K562 (cell line): ENCODE measurements at regions not wholly inside any gene's neighbourhood (a gene's known extent, or its start where the extent isn't known, plus 50 kb on each side); places are given as distances from the start of the nearest gene placed in this dataset.

Source experiments
- DDX20 ChIP-seq: fragments of 450-650 bp; IDR thresholded peaks from 2 replicates; pipeline ENCODE4 v1.6.1; 2016; ENCODE audit warnings: missing genetic modification characterization, low read depth, mild to moderate bottlenecking, missing compliant biosample characterization, moderate library complexity
- FOXJ3 ChIP-seq: sonication (generic); formaldehyde crosslinking; IDR thresholded peaks from 2 replicates; pipeline ENCODE4 v1.4.0; 2020; ENCODE audit warnings: mild to moderate bottlenecking, missing genetic modification reagents
- NBN ChIP-seq: fragments of 450-650 bp; IDR thresholded peaks from 2 replicates; pipeline ENCODE4 v1.6.1; 2016; ENCODE audit warnings: low read depth, mild to moderate bottlenecking
- ZBTB40 ChIP-seq, 2 experiments: fragments of 450-650 bp in 1 of 2; sonication (generic) in 1 of 2; formaldehyde crosslinking in 1 of 2; IDR thresholded peaks; 2 replicates each; pipeline versions ENCODE4 v1.7.1 to v1.9.0; 2016 to 2022; ENCODE audit warnings: inconsistent platforms in 1 of 2, mild to moderate bottlenecking in 1 of 2, missing genetic modification reagents in 1 of 2
- TF ChIP-seq, protein P1 (sequence below): fragments of 200-400 bp; formaldehyde crosslinking; IDR thresholded peaks from 2 replicates; pipeline ENCODE4 v1.6.1; 2017; ENCODE audit warnings: mild to moderate bottlenecking, low read depth, low read length, moderate library complexity
- TF ChIP-seq, protein P2 (sequence below), 2 experiments: fragments of 450-650 bp; formaldehyde crosslinking in 1 of 2; IDR thresholded peaks; 2 replicates each; pipeline versions ENCODE4 v1.4.0 to v1.6.1; 2014 to 2020; ENCODE audit warnings: mild to moderate bottlenecking in 2 of 2, borderline replicate concordance in 1 of 2, low read depth in 1 of 2

GRCh38 chr17:55576237-55576995 is 65.2 kb upstream of the SMIM36 start (continued):
- TF ChIP-seq FOXJ3 (no peak), NBN (peak; percentile 45; the same call in 1 of the 2 replicates), ZBTB40 (IDR thresholded peaks at IDR 0.05) (peak; percentile 13; the same call in 1 of the 2 replicates), ZBTB40 (CRISPR knock-in tag; IDR thresholded peaks at IDR 0.05) (no peak), DDX20 (no peak)
- TF ChIP-seq, protein P1, sequence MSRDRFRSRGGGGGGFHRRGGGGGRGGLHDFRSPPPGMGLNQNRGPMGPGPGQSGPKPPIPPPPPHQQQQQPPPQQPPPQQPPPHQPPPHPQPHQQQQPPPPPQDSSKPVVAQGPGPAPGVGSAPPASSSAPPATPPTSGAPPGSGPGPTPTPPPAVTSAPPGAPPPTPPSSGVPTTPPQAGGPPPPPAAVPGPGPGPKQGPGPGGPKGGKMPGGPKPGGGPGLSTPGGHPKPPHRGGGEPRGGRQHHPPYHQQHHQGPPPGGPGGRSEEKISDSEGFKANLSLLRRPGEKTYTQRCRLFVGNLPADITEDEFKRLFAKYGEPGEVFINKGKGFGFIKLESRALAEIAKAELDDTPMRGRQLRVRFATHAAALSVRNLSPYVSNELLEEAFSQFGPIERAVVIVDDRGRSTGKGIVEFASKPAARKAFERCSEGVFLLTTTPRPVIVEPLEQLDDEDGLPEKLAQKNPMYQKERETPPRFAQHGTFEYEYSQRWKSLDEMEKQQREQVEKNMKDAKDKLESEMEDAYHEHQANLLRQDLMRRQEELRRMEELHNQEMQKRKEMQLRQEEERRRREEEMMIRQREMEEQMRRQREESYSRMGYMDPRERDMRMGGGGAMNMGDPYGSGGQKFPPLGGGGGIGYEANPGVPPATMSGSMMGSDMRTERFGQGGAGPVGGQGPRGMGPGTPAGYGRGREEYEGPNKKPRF, result no peak
- TF ChIP-seq, protein P2, sequence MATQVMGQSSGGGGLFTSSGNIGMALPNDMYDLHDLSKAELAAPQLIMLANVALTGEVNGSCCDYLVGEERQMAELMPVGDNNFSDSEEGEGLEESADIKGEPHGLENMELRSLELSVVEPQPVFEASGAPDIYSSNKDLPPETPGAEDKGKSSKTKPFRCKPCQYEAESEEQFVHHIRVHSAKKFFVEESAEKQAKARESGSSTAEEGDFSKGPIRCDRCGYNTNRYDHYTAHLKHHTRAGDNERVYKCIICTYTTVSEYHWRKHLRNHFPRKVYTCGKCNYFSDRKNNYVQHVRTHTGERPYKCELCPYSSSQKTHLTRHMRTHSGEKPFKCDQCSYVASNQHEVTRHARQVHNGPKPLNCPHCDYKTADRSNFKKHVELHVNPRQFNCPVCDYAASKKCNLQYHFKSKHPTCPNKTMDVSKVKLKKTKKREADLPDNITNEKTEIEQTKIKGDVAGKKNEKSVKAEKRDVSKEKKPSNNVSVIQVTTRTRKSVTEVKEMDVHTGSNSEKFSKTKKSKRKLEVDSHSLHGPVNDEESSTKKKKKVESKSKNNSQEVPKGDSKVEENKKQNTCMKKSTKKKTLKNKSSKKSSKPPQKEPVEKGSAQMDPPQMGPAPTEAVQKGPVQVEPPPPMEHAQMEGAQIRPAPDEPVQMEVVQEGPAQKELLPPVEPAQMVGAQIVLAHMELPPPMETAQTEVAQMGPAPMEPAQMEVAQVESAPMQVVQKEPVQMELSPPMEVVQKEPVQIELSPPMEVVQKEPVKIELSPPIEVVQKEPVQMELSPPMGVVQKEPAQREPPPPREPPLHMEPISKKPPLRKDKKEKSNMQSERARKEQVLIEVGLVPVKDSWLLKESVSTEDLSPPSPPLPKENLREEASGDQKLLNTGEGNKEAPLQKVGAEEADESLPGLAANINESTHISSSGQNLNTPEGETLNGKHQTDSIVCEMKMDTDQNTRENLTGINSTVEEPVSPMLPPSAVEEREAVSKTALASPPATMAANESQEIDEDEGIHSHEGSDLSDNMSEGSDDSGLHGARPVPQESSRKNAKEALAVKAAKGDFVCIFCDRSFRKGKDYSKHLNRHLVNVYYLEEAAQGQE (IDR thresholded peaks at IDR 0.05; ENCODE audit: borderline replicate concordance), result no peak
- TF ChIP-seq, protein P2 (CRISPR knock-in tag; IDR thresholded peaks at IDR 0.05; ENCODE audit: low read depth), result no peak
